ENCODE measurements at regions not wholly inside any gene's neighbourhood (a gene's known extent, or its start where the extent isn't known, plus 50 kb on each side); places are given as distances from the start of the nearest gene placed in this dataset.

DNA sequence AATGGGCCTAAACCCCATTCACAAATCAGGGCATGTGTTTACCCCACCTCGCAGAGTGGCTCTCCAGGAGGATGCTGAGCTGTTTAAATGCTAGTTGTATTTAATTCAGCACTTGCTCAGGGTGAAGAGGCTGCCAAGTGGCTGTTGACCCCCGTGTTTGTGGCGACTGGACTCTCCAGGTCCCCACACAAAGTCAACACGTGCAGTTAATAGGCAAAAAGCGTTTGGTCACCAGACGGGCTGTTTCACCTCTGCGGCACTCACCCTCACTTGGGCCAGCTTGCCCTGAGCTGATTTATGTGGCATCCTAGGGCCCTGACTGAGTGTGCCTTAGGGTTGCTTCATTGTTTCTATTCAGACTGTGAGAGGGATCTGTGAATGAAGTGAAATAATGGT is 152.3 kb downstream of the GAS1 start:
- no peak for FAIRE-seq

DNA sequence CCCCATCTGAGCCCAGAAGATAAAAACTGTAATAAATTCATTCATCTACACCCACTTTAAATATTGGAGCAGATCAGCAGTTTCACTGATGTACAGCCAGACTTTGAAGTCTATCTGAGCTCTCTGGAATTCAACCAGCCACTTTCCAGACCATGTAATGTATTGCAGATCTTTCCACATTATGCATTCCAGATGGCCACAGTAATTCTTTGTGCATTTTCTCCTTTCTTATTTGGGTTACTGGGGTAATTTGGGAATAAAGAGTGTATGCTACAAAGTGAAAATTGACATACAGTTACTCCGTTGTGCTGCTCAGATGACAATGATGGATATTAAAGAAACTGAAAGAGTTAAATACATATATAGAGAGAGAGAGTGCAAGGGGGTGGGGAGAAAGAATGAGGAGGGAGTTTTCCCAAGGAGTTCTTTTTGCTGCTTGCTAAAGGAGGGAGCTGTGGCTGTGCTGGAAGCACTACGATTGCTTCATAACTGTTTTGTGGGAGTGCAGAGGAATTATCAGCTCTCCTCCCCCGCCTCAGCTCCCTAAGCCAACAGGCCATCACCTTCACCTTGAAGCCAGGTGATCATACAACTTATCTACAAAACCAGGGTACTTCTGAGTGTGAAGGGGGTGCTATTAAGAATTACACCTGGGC is 152.8 kb downstream of the GAS1 start:
- FAIRE-seq = peak; percentile 46

DNA sequence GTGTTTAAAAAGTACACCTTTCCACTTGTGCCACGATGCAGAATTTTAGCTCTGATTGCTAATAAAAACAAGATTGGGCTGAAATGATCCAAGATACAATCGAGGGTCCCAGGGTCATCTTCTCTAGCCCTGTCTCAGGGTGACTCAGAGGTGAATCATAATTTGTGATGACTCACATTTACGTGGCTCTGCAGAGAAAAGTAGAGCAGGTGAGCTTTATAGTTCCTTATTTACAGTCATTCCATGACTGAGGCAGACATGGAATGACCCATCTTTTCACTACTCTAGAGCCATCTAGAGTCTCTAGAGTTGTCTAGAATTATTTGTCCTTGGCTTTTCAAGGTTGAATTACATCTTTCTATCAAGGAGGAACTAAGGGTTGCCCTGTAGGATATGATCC is 155.2 kb downstream of the GAS1 start:
- FAIRE-seq = no peak

DNA sequence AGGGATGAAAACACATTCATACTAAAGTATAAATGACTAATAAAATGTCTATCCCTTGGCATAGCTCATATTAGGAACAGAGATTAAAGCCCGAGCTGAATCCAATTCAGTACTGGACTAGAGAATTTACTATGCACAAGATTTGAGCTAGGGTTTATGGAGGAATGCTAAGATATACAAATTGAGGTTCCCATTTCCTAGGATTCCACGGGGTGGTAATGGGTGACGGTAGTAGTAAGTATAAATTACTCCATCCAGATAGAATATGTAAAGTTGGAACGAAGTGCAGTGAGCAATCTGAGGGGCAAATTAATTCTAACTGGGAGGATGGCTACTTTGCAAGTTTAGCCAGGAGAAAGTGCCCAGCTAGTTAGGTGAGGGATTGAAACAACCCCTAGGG is 156.5 kb downstream of the GAS1 start:
- FAIRE-seq = no peak

DNA sequence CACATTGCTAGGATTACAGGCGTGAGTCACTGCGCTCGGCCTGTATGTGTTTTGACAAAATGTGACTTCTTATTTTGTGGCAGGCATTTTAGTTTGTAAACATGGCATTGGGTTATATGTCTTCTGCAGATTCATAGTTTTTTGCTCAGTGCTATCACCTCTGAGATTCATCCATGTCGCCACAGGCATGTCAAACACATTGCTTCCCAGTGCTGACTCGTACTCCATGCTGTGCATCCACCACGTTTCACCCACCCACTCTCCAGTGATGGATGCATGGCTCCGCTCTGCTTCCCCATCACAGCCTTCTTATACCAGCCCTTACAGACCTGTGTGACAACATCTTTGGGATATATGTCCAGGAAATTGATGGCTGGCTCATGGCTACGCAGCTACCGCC is 158.8 kb downstream of the GAS1 start:
- FAIRE-seq = no peak

DNA sequence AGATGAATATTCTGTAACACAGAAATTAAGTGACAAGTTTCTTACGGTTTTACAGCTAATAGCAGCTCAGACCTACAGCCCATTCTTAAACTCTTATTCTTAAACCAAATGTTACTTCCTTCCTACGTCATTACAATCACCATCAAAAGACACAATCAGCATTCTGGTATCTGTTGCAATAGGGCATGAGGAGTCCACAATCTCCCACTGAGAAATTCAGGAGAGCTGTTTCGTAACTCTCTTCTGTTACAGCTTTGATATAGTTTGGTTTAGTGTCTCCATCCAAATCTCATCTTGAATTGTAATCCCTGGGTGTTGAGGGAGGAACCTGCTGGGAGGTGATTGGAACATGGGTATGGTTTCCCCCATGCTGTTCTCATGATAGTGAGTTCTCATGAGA is 163.4 kb downstream of the GAS1 start:
- FAIRE-seq = no peak

DNA sequence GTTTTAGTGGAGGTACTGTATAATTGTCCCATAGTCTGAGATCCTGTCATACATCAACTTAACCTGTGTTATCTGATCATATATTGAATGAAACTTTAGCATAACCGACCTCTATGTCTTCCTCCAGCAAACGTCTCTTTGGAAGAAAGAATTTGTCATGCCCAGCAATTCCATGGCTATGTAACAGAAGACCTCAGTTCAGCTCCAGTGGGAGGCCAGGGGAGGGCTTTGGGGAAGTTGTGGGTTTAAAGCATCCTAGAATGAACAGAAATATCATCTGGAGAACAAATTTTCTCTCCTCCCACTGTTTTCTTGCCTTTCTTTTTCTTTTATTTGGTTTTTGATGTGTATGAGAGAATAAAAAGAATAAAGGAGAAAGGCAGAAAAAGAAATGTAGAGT is 164.5 kb downstream of the GAS1 start:
- no peak for FAIRE-seq

DNA sequence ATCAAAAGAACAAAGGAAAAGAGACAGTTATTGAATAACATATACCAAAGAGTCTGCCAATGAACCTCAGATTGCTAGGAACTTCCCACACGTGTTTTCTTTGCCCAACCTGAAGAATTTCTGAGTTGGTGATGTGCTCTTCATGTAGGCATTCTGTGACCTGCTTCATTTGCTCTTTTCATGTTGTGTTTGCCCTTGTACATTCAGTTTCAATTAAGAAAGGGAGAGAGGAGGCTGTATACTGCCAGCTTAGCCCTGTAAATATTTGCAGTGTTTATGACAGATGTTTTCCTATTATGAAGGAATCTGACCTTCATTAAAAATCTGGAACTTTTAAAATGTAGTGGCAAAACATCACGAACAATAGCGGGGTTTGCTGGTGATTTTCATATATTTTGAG is 168.5 kb downstream of the GAS1 start:
- no peak for FAIRE-seq

DNA sequence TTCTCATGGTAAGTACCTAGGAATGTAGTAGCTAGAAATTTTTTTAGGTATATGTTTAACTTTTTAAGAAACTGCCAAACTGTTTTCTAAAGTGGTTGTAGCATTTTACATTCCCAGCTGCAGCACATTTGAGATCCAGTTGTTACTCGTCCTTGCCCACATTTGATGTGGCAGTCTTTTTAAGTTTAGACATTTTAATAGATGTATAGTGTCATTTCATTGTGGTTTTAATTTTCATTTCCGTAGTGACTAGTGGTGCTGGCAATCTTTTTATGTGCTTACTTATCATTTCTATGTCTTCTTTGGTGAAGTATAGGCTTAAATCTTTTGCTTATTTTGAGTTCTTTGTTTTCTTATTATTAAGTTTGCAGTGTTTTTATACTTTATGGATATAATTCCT is 171.6 kb downstream of the GAS1 start:
- no peak for FAIRE-seq

DNA sequence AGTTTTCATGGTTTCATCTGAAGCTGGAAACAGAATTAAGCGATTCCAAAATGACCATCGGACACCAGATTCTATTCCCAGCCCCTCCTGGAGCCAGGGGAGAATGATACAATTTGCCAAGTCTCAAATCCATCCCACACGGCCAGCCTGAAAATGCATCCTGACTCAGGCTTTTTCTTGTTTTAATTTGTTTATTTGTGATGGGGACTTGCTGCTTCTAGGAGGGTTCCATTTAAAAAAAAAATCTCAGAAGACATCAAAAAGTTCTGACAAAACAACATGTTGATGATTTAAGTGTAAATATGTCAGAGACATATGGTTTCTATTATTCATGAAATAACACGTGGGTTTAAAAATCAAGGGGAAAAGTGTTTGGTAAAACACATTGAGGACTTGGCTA is 173.2 kb downstream of the GAS1 start:
- peak; percentile 97 for FAIRE-seq

DNA sequence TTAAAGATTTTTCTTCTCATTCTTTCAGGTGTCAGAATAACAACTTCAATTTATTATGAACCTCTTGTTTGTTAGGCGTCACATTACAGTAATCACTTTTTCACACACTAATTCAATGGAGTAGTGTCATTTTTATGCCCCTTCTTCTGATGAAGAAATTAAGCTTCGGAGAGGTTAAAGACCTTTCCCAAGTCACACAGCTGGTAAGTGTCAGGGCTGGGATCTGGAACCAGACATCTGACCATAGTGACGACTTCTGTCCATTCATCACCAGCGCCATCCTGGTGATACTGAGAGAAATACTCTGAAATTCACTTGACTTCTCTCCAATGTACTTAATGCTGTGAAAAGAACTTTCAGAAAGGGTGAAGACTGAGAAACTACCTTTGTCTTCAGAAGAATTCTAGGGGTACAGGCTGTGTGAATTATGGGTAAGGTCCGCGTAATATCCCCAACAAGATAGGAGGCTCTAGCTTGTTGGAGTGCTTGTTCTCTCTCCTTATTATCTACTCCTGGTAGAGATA is 173.8 kb downstream of the GAS1 start:
- FAIRE-seq = no peak

DNA sequence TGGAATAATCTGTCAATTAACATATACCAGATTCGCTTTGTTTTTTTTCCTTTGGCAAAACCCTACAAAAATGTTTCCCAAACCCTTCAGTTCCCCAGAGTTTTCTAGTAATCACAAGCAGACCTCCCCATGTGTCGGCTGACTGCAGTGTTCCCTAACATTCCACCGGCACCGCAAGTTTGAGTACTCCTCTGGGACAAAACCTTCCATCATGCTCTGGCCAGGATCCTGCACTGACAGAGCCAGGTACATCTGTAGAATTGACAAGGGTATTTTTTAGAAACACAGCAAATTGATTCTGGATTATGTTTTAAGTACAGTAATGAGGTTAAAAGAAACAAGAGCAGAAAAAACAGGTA is 174.7 kb downstream of the GAS1 start:
- no peak for FAIRE-seq

DNA sequence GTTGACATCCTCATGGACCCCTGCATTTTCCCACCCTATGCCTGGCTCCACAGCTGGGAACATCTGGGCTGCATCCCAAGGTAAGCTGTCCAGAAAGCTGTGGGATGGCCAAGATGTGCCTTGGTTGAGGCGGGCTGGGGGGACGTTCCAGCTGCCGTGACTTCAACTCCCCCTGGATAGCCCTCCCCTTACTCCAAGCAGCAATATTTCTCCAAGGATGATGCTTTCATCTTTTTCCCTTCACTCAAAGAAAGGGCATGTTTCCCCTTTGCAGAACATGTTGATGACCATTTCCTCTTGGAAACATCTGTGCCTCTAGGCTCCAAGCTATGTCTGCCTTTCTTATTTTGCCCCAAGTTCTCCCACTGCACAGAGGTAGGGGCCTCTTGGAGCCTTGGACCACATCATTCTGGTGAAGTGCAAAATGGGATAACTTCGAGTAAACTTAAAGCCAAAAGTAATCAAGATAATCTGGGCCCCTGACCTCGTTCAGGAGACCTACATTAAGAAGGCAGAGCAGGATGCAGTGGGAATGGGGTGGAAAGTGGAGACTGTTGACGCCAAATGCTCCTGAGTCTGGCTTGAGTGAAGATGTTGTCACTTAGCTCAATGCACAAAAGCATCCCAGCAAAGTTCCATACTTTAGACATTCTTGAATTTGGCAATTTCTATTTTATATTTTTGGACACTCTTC is 175.2 kb downstream of the GAS1 start:
- no peak for FAIRE-seq

DNA sequence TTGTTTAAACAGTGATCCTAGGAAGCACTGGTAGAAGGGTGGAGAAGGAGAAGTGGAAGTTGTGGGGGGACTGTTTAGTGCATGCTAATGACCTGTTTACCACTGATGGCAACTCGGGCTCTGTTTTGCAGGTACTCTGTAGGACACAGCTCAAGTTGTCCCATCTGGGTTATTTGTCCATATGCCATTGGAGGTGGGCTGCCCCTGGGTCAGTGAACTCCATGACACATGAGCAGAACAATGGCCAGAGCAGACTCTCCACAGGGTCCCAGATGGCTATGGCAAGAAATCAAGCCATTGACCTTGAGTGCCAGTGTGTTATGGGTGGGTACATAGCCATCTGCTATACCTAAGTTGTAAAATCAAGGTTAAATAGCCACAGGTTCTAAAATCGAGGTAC is 175.9 kb downstream of the GAS1 start:
- FAIRE-seq = no peak

DNA sequence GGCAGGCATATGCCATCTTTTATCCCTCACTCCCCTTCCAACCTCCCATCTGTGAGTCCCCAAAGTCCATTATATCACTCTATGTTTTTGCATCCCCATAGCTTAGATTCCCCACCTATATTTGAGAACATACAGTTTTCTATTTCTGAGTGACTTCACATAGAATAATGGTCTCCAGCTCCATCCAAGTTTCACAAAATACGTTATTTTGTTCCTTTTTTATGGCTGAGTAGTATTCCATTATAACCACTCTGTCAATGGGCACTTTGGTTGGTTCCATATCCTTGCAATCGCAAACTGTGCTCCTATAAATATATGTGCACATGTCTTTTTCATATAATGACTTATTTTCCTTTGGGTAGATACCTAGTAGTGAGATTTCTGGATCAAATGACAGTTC is 178.6 kb downstream of the GAS1 start:
- no peak for FAIRE-seq

DNA sequence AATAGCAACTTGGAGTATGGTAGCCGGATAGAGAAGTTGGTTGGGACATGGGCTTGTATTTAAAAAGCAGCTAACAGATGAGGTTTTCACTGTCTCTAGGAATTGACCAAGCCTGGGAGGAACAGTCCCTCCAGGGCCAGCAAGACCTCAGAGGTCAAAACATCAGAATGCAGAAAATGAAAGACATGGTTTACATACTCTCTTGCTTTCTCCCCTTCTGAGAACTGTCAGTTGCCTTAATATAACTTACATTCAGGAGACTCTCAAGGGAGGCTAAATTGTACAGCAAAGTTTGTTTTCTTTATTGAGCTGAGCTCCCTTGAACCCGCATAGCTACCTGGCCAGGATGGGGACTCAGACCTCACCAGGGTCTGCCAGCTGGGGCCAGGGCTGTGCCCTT is 179.3 kb downstream of the GAS1 start:
- FAIRE-seq = no peak

DNA sequence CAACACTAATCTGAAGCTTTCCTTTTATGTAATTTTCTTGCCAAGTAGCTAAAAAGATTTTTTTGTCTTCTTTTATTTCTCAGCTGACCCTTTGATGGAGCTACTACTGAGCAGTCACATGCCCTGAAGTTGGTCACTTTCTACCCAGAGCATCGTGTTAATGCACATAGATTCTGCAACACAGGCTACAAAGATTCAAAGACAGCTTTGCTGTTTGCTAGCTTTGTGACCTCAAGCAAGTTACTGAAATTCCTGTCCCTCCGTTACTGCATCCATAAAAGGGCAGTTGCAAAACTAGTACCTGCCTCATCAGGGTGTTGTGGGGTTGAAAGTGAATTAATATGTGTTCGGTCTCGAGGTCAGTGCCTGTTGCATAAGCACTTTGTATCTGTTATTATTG is 179.9 kb downstream of the GAS1 start:
- FAIRE-seq = no peak

DNA sequence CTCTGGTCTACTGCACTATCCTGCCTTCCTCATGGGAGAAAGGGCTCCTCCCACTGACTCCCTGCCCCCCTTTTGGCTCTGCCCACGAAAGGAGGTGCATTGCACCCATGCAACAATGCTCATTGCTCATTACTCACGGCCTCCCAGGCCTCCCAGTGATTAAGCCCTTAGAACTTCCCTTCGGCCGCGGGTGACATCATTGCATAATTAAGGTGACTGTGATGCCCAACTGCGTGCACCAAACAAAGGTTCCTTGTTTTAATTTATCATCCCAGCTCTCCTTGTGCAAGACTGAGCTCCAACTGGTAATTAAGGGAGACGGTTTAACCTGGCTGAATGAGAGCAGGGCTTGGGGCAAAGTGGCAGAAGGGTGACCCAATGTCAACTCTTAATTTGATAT is 180.4 kb downstream of the GAS1 start:
- no peak for FAIRE-seq

DNA sequence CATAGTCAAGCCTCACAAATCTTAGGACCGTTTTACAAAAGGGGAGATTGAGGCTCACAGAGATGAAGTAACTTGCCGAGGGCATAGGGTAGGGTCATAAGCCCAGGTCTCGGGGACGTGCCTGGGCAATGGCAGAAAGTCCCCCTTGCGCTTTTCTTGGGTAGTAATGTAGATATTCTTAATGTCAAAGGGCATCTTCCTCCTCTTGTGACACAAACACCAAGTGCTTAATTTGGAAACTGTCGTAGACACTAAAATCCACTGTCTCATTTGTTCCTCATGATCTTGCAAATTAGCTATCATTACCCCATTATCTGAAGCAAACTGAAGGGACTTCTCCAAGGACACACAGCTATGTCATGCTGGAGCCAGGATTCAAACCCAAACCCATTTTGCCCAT is 180.8 kb downstream of the GAS1 start:
- FAIRE-seq = no peak

DNA sequence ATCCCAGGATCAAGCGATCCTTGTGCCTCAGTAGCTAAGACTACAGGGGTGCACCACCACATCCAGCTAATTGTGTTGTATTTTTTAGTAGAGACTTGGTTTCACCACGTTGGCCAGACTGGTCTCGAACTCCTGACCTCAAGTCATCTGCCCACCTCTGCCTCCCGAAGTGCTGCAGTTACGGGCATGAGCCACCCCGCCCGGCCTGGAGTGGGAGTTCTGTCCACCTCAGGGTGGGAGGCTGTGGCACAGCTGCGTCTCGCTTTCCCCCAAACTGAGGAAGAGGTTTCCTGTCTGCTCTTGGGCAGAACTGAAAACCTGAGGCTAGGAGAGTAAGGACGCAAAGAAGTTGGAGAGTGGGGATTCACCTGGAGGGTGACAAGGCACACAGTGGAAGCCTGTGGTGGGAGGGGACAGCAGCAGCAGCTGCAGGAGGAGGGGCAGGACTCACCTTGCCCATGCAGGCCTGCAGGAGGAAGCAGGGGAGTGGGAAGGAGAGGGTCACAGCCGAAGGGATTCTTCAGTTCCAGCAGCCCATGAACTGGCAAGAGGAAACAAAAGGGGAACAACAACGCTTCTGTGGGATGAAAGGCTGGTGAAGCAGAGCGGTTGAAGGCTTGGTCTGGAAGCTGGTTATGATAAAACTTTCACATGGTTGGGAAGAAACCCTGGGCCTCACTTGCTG is 181.4 kb downstream of the GAS1 start:
- no peak for FAIRE-seq

DNA sequence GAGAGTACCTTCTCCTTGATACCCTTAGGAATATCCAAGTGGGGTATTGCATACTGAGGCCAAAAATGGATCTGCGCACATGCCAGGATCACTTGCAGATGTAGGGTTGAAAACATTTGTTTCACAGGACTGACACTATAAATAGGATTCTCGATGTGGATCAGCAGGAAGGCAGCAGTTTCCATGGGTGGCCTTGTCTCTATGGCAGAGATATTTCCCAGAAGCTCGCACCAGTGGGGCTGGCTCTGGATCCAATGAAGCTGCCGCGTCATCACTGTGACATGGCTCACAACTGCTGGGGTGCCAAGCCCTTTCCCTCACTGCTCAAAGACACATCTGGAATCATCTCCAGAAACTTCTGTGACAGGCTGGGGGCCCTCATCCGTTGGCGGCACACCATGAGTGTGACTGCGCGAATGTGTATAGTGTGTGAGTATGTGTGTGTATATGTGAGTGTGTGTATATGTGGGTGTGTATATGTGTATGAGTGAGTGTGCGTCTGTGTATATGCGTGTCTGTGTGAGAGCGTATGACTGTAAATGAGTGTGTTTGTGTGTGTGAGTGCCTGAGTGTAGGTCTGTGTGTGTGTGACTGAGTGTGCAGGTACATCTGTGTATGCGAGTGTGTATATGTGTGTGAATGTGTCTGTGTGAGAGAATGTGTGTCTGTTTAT is 182.5 kb downstream of the GAS1 start:
- no peak for FAIRE-seq

DNA sequence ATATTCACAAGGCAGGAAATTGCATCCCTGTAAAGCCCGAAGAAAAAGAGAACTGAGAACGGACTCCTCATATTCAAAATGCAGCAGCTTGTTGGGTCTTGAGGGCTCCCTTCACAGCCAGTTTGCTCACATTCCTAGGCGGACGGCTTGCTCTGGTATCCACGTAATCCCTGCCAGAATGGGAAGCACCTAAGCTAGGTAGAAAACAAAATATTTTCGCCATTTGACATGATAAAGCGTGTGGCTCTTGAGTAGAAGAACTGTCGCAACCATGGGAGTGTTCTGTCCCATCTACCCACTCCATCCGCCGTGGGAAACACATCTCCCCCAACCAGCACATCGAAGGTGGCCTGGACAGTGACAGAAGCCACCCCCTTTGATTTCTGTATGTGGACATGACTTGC is 183.1 kb downstream of the GAS1 start:
- FAIRE-seq = no peak

DNA sequence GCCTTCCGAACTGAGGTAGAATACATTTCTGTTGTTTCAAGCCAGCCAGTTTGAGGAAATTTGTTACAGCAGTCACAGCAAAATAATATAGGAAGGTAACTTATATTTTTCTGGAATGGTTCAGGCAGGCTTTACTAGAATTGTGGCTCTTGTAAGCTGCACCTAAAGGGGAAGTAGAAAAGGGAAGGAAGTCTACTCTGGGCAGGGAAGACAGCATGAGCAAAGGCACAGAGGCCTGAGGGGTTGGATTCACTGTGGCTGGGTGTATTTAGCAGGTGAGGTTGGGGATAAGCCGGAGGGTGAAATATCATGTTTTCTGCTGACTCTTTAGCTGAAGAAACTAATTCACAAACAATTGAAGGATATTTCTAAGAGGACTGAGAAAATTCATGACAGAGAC is 183.5 kb downstream of the GAS1 start:
- FAIRE-seq = no peak

DNA sequence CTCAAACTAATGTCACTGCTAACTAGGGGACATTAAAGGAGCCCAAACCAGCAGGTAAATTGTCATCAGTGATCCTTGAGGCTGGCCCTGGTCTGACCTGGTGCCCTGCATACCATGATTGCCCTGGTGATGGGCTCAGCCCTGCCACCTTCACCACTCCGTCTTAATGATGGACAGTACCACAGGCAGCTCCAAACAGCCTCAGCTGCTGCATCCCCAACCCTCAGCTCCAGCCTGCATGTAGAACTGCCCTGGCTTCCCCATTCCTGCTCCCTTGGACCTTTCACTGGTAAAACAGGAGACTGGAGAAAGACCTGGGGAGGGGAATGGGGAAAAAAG is 190.0 kb downstream of the GAS1 start:
- FAIRE-seq = no peak
